K562 (cell line): ENCODE measurements at regions not wholly inside any gene's neighbourhood (a gene's known extent, or its start where the extent isn't known, plus 50 kb on each side); places are given as distances from the start of the nearest gene placed in this dataset.
A peak's percentile ranks its signal among the peaks of the same experiment; 100 is the strongest.

Source experiments
- BRD4 ChIP-seq: fragments of 200-600 bp; sonication (generic); IDR thresholded peaks from 2 replicates; pipeline ENCODE4 v1.6.1; 2017; ENCODE audit warnings: inconsistent platforms
- CEBPB ChIP-seq: fragments of 450-650 bp; IDR thresholded peaks from 2 replicates; pipeline ENCODE4 v1.6.1; 2016; ENCODE audit warnings: missing genetic modification characterization, missing compliant biosample characterization
- FOXA1 ChIP-seq: fragments of 450-650 bp; IDR thresholded peaks from 2 replicates; pipeline ENCODE4 v1.6.1; 2016; ENCODE audit warnings: mild to moderate bottlenecking, borderline replicate concordance
- FOXK2 ChIP-seq, 2 experiments: fragments of 450-650 bp; IDR thresholded peaks in 1 of 2; conservative IDR thresholded peaks in 1 of 2; 2 replicates each; pipeline ENCODE4 v1.6.1; 2016; ENCODE audit warnings: low read depth in 2 of 2, mild to moderate bottlenecking in 1 of 2
- GATAD2B ChIP-seq: fragments of 450-650 bp; IDR thresholded peaks from 2 replicates; pipeline ENCODE4 v1.6.1; 2017; ENCODE audit warnings: mild to moderate bottlenecking, borderline replicate concordance
- KDM1A ChIP-seq, 2 experiments: fragments of 450-650 bp; IDR thresholded peaks; 2 replicates each; pipeline ENCODE4 v1.6.1; 2016; ENCODE audit warnings: mild to moderate bottlenecking in 2 of 2
- KDM2B ChIP-seq: fragments of 250-450 bp; sonication (Bioruptor Pico); IDR thresholded peaks from 2 replicates; pipeline ENCODE4 v1.8.0; 2021; ENCODE audit warnings: mild to moderate bottlenecking, moderate library complexity
- MCM2 ChIP-seq: fragments of 450-650 bp; IDR thresholded peaks from 2 replicates; pipeline ENCODE4 v1.6.1; 2017; ENCODE audit warnings: low read depth, mild to moderate bottlenecking
- NR4A1 ChIP-seq, 2 experiments: fragments of 250-450 bp in 1 of 2; fragments of 450-650 bp in 1 of 2; sonication (Bioruptor Pico) in 1 of 2; IDR thresholded peaks; 2 replicates each; pipeline versions ENCODE4 v1.4.0 to v1.6.1; 2016 to 2020; ENCODE audit warnings: mild to moderate bottlenecking in 2 of 2, missing compliant biosample characterization in 1 of 2, missing genetic modification characterization in 1 of 2, moderate library complexity in 1 of 2
- RNF2 ChIP-seq: sonication (generic); IDR thresholded peaks from 2 replicates; pipeline ENCODE4 v1.6.1; 2016
- SAFB2 ChIP-seq: fragments of 200-400 bp; formaldehyde crosslinking; IDR thresholded peaks from 2 replicates; pipeline ENCODE4 v1.6.1; 2018; ENCODE audit warnings: borderline replicate concordance, low read length, low read depth, moderate library complexity; ENCODE audit not compliant: severe bottlenecking
- SPI1 ChIP-seq: IDR thresholded peaks from 2 replicates; pipeline ENCODE4 v1.6.1; 2011; ENCODE audit warnings: low read depth, low read length, control low read depth, borderline replicate concordance
- U2AF1 ChIP-seq: fragments of 200-400 bp; formaldehyde crosslinking; optimal IDR thresholded peaks from 2 replicates; pipeline ENCODE3; 2017; ENCODE audit warnings: mild to moderate bottlenecking, low read depth, low read length, moderate library complexity
- YY1 ChIP-seq, 3 experiments: IDR thresholded peaks; 2 replicates each; pipeline ENCODE4 v1.6.1; 2011; ENCODE audit warnings: low read length in 2 of 3, mild to moderate bottlenecking in 2 of 3, moderate library complexity in 2 of 3, borderline replicate concordance in 1 of 3, control low read depth in 1 of 3, low read depth in 1 of 3; ENCODE audit not compliant: insufficient read depth in 3 of 3, insufficient replicate concordance in 2 of 3, control insufficient read depth in 1 of 3, insufficient read length in 1 of 3; ENCODE audit errors: extremely low read depth in 1 of 3
- ZC3H4 ChIP-seq: sonication (generic); formaldehyde crosslinking; IDR thresholded peaks from 2 replicates; pipeline ENCODE4 v1.9.0; 2021; ENCODE audit warnings: missing genetic modification reagents, borderline replicate concordance
- ZNF165 ChIP-seq: fragments of 250-450 bp; sonication (Bioruptor Pico); IDR thresholded peaks from 2 replicates; pipeline ENCODE4 v1.4.0; 2020; ENCODE audit warnings: borderline replicate concordance
- ZNF444 ChIP-seq: fragments of 250-450 bp; sonication (Bioruptor Pico); IDR thresholded peaks from 2 replicates; pipeline ENCODE4 v1.4.0; 2020; ENCODE audit warnings: mild to moderate bottlenecking, moderate library complexity
- ZNF507 ChIP-seq: conservative IDR thresholded peaks from 2 replicates; pipeline ENCODE4 v1.6.1; 2017; ENCODE audit warnings: missing genetic modification characterization, missing compliant biosample characterization
- ZNF583 ChIP-seq: fragments of 250-450 bp; sonication (Bioruptor Pico); IDR thresholded peaks from 2 replicates; pipeline ENCODE4 v1.4.0; 2020
- ZNF75A ChIP-seq: fragments of 450-650 bp; formaldehyde crosslinking; IDR thresholded peaks from 2 replicates; pipeline ENCODE4 v1.4.0; 2020; ENCODE audit warnings: mild to moderate bottlenecking
- TF ChIP-seq, protein P1 (sequence below): fragments of 450-650 bp; IDR thresholded peaks from 2 replicates; pipeline ENCODE4 v1.6.1; 2016; ENCODE audit warnings: mild to moderate bottlenecking
- TF ChIP-seq, protein P2 (sequence below): fragments of 450-650 bp; IDR thresholded peaks from 2 replicates; pipeline ENCODE4 v1.6.1; 2016; ENCODE audit warnings: missing biosample characterization, missing genetic modification characterization
- TF ChIP-seq, protein P3 (sequence below): fragments of 250-450 bp; sonication (Bioruptor Pico); IDR thresholded peaks from 2 replicates; pipeline ENCODE4 v1.9.0; 2021; ENCODE audit warnings: mild to moderate bottlenecking
- TF ChIP-seq, protein P4 (sequence below): fragments of 450-650 bp; formaldehyde crosslinking; IDR thresholded peaks from 2 replicates; pipeline ENCODE4 v1.4.0; 2022; ENCODE audit warnings: mild to moderate bottlenecking, moderate library complexity

GRCh38 chrX:9341291-9342201 is 123.3 kb upstream of the TBL1X start (continued):
- TF ChIP-seq FOXK2 (conservative IDR thresholded peaks at IDR 0.05 in 1 of 2, IDR thresholded peaks at IDR 0.05 in 1 of 2; ENCODE audit: low read depth in 2 of 2) (no peak), KDM2B (no peak), ZNF507 (no peak), NR4A1 (CRISPR knock-in tag; IDR thresholded peaks at IDR 0.05) (no peak), NR4A1 (tag; IDR thresholded peaks at IDR 0.05) (no peak), ZNF165 (CRISPR knock-in tag) (no peak), CEBPB (tag) (no peak), FOXA1 (no peak), KDM1A (IDR thresholded peaks at IDR 0.05) (peak in 1 of 2 experiments; percentile 56; a peak in 1 of 4 replicates), ZNF75A (no peak), U2AF1 (no peak), GATAD2B (no peak), SPI1 (peak; percentile 68; the same call in 1 of the 2 replicates), SAFB2 (no peak), ZNF583 (CRISPR knock-in tag) (no peak), ZC3H4 (CRISPR knock-in tag) (no peak), MCM2 (no peak), YY1 (IDR thresholded peaks at IDR 0.05; ENCODE audit: borderline replicate concordance in 1 of 3, control insufficient read depth in 1 of 3, extremely low read depth in 1 of 3, insufficient read depth in 3 of 3, insufficient read length in 1 of 3, insufficient replicate concordance in 2 of 3, low read depth in 1 of 3, low read length in 2 of 3) (no peak), BRD4 (peak; percentile 31; the same call in 1 of the 2 replicates), ZNF444 (CRISPR knock-in tag) (0 out of 2 replicates have a peak, but pooled peaks have one; percentile 35), RNF2 (peak; percentile 39; the same call in 1 of the 2 replicates)
- TF ChIP-seq, protein P1, sequence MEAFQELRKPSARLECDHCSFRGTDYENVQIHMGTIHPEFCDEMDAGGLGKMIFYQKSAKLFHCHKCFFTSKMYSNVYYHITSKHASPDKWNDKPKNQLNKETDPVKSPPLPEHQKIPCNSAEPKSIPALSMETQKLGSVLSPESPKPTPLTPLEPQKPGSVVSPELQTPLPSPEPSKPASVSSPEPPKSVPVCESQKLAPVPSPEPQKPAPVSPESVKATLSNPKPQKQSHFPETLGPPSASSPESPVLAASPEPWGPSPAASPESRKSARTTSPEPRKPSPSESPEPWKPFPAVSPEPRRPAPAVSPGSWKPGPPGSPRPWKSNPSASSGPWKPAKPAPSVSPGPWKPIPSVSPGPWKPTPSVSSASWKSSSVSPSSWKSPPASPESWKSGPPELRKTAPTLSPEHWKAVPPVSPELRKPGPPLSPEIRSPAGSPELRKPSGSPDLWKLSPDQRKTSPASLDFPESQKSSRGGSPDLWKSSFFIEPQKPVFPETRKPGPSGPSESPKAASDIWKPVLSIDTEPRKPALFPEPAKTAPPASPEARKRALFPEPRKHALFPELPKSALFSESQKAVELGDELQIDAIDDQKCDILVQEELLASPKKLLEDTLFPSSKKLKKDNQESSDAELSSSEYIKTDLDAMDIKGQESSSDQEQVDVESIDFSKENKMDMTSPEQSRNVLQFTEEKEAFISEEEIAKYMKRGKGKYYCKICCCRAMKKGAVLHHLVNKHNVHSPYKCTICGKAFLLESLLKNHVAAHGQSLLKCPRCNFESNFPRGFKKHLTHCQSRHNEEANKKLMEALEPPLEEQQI, result no peak
- TF ChIP-seq, protein P2, sequence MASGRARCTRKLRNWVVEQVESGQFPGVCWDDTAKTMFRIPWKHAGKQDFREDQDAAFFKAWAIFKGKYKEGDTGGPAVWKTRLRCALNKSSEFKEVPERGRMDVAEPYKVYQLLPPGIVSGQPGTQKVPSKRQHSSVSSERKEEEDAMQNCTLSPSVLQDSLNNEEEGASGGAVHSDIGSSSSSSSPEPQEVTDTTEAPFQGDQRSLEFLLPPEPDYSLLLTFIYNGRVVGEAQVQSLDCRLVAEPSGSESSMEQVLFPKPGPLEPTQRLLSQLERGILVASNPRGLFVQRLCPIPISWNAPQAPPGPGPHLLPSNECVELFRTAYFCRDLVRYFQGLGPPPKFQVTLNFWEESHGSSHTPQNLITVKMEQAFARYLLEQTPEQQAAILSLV, result no peak
- TF ChIP-seq, protein P3, sequence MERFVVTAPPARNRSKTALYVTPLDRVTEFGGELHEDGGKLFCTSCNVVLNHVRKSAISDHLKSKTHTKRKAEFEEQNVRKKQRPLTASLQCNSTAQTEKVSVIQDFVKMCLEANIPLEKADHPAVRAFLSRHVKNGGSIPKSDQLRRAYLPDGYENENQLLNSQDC (CRISPR knock-in tag), result no peak
- TF ChIP-seq, protein P4, sequence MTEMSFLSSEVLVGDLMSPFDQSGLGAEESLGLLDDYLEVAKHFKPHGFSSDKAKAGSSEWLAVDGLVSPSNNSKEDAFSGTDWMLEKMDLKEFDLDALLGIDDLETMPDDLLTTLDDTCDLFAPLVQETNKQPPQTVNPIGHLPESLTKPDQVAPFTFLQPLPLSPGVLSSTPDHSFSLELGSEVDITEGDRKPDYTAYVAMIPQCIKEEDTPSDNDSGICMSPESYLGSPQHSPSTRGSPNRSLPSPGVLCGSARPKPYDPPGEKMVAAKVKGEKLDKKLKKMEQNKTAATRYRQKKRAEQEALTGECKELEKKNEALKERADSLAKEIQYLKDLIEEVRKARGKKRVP (CRISPR knock-in tag), result no peak
